ENCODE measurements at regions not wholly inside any gene's neighbourhood (a gene's known extent, or its start where the extent isn't known, plus 50 kb on each side); places are given as distances from the start of the nearest gene placed in this dataset.

GRCh38 chr6:91278416-91278815, 691.5 kb upstream of the MAP3K7 start:
- no peak for TF ChIP-seq MAZ (IDR thresholded peaks at IDR 0.05; ENCODE audit: borderline replicate concordance, low read depth, low read length)
- TF ChIP-seq, protein P1, sequence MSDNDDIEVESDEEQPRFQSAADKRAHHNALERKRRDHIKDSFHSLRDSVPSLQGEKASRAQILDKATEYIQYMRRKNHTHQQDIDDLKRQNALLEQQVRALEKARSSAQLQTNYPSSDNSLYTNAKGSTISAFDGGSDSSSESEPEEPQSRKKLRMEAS (IDR thresholded peaks at IDR 0.05) = no peak
- no peak for TF ChIP-seq CTCF (IDR thresholded peaks at IDR 0.05)
- no peak for TF ChIP-seq POLR2AphosphoS2 (conservative IDR thresholded peaks at IDR 0.05; ENCODE audit: low read length)
- TF ChIP-seq, protein P2, sequence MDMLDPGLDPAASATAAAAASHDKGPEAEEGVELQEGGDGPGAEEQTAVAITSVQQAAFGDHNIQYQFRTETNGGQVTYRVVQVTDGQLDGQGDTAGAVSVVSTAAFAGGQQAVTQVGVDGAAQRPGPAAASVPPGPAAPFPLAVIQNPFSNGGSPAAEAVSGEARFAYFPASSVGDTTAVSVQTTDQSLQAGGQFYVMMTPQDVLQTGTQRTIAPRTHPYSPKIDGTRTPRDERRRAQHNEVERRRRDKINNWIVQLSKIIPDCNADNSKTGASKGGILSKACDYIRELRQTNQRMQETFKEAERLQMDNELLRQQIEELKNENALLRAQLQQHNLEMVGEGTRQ (IDR thresholded peaks at IDR 0.05) = no peak
- TF ChIP-seq CHD2 (IDR thresholded peaks at IDR 0.05; ENCODE audit: low read length, partially characterized antibody) = no peak
